ENCODE measurements at regions not wholly inside any gene's neighbourhood (a gene's known extent, or its start where the extent isn't known, plus 50 kb on each side); places are given as distances from the start of the nearest gene placed in this dataset.

GRCh38 chr10:59093461-59093860, 83.0 kb upstream of the PHYHIPL start:
- no peaks in the 10 kb centered on the region for H3K4me1 ChIP-seq
- H3K9me3 ChIP-seq, result no peaks in the 10 kb centered on the region
- no peaks in the 10 kb centered on the region for H3K36me3 ChIP-seq
- no peak overlapping the region for H3K27ac ChIP-seq
- ATAC-seq, result no peak
- TF ChIP-seq CTCF (IDR thresholded peaks at IDR 0.05), result no peak
- DNase-seq, result no peak
- no peak overlapping the region for H3K4me3 ChIP-seq
- intact Hi-C loops (cut with DNase I), result no loop called here
- H3K27me3 ChIP-seq (ENCODE audit: low read depth), result no peaks in the 10 kb centered on the region

- no peaks in the 10 kb centered on the region for H3K4me1 ChIP-seq
- no peak overlapping the region for H3K4me3 ChIP-seq
- no peaks in the 10 kb centered on the region for H3K36me3 ChIP-seq
- DNase-seq, result no peak
- intact Hi-C loops (cut with DNase I), result no loop called here
- no peak for TF ChIP-seq CTCF (IDR thresholded peaks at IDR 0.05)
- H3K27ac ChIP-seq, result no peak overlapping the region
- no peaks in the 10 kb centered on the region for H3K27me3 ChIP-seq (ENCODE audit: low read depth)
- no peak for ATAC-seq
- H3K9me3 ChIP-seq, result no peaks in the 10 kb centered on the region
Measured at GRCh38 chr10:59096631-59097030, 79.8 kb upstream of the PHYHIPL start.

- intact Hi-C loops (cut with DNase I), result no loop called here
- no peaks in the 10 kb centered on the region for H3K36me3 ChIP-seq
- no peak overlapping the region for H3K27ac ChIP-seq
- no peak for DNase-seq
- H3K4me3 ChIP-seq, result no peak overlapping the region
- no peaks in the 10 kb centered on the region for H3K27me3 ChIP-seq (ENCODE audit: low read depth)
- no peak for TF ChIP-seq CTCF (IDR thresholded peaks at IDR 0.05)
- H3K9me3 ChIP-seq, result no peaks in the 10 kb centered on the region
- H3K4me1 ChIP-seq, result no peaks in the 10 kb centered on the region
- peak in 1 of 2 donors; percentile 34 for ATAC-seq
Measured at GRCh38 chr10:59098387-59098786, 78.1 kb upstream of the PHYHIPL start.

- Histone ChIP-seq H3K27ac (no peak overlapping the region), H3K36me3 (no peaks in the 10 kb centered on the region), H3K4me3 (no peak overlapping the region)
Measured at GRCh38 chr10:59098831-59099452, 77.5 kb upstream of the PHYHIPL start.

GRCh38 chr10:59099481-59099880, 77.0 kb upstream of the PHYHIPL start:
- no peak for DNase-seq
- no peaks in the 10 kb centered on the region for H3K27me3 ChIP-seq (ENCODE audit: low read depth)
- no peaks in the 10 kb centered on the region for H3K4me1 ChIP-seq
- ATAC-seq, result no peak
- H3K4me3 ChIP-seq, result no peak overlapping the region
- no peaks in the 10 kb centered on the region for H3K9me3 ChIP-seq
- H3K27ac ChIP-seq, result no peak overlapping the region
- no peaks in the 10 kb centered on the region for H3K36me3 ChIP-seq
- TF ChIP-seq CTCF (IDR thresholded peaks at IDR 0.05), result no peak
- intact Hi-C loops (cut with DNase I), result no loop called here

More at GRCh38 chr10:59098831-59099452, 77.5 kb upstream of the PHYHIPL start:
- H3K4me1 ChIP-seq, result no peaks in the 10 kb centered on the region
- TF ChIP-seq CTCF (IDR thresholded peaks at IDR 0.05), result no peak
- no peaks in the 10 kb centered on the region for H3K27me3 ChIP-seq (ENCODE audit: low read depth)
- DNase-seq, result no peak
- intact Hi-C loops (cut with DNase I), result no loop called here
- no peak for ATAC-seq
- H3K9me3 ChIP-seq, result no peaks in the 10 kb centered on the region

All from lower lobe of right lung (tissue), 2 donors.